B cell (primary cell): ENCODE measurements at regions not wholly inside any gene's neighbourhood (a gene's known extent, or its start where the extent isn't known, plus 50 kb on each side); places are given as distances from the start of the nearest gene placed in this dataset.

Experiments used
- CTCF ChIP-seq: fragments of 200-600 bp; IDR thresholded peaks from one replicate; pipeline ENCODE4 v1.8.0; 2022; ENCODE audit warnings: antibody characterized with exemption, mild to moderate bottlenecking
- EZH2 ChIP-seq: IDR thresholded peaks from 2 replicates; pipeline ENCODE4 v1.6.1; 2012; ENCODE audit warnings: borderline replicate concordance, low read depth, mild to moderate bottlenecking, moderate library complexity, low read length; ENCODE audit not compliant: insufficient read depth, poor library complexity, severe bottlenecking

GRCh38 chr18:39184176-39184575 lies 1618.6 kb upstream of the CELF4 start:
- TF ChIP-seq CTCF (no peak), EZH2 (no peak)
